GM21528 (cell line): ENCODE measurements at regions not wholly inside any gene's neighbourhood (a gene's known extent, or its start where the extent isn't known, plus 50 kb on each side); places are given as distances from the start of the nearest gene placed in this dataset.

Experiments
- ATAC-seq: cut with Tn5 transposase; IDR thresholded peaks from one replicate; pipeline ENCODE4 v1.9.1; 2021; ENCODE audit warnings: mild to moderate bottlenecking, moderate library complexity; ENCODE audit not compliant: unreplicated experiment, low FRiP score

GRCh38 chr6:121809211-121809610 is 373.8 kb downstream of the GJA1 start:
- ATAC-seq = no peak

GRCh38 chr6:121810158-121811032 is 374.9 kb downstream of the GJA1 start:
- no peak for ATAC-seq

GRCh38 chr6:121811106-121811505 is 375.7 kb downstream of the GJA1 start:
- ATAC-seq = no peak

GRCh38 chr6:121816361-121816760 is 380.9 kb downstream of the GJA1 start:
- no peak for ATAC-seq

GRCh38 chr6:121816906-121817540 is 381.6 kb downstream of the GJA1 start:
- no peak for ATAC-seq

GRCh38 chr6:121823437-121823851 is 388.0 kb downstream of the GJA1 start:
- ATAC-seq = no peak

- ATAC-seq = no peak
These were observed 390.8 kb downstream of the GJA1 start for GRCh38 chr6:121826156-121826810.

GRCh38 chr6:121828146-121828886 is 392.9 kb downstream of the GJA1 start:
- ATAC-seq = no peak

- no peak for ATAC-seq
These were observed 395.3 kb downstream of the GJA1 start for GRCh38 chr6:121830736-121831135.

GRCh38 chr6:121835662-121836061 is 400.2 kb downstream of the GJA1 start:
- no peak for ATAC-seq

GRCh38 chr6:121837545-121838229 is 402.2 kb downstream of the GJA1 start:
- no peak for ATAC-seq

GRCh38 chr6:121838842-121839241 is 403.4 kb downstream of the GJA1 start:
- no peak for ATAC-seq

GRCh38 chr6:121839896-121840295 is 404.4 kb downstream of the GJA1 start:
- ATAC-seq = no peak

- no peak for ATAC-seq
These were observed 409.5 kb downstream of the GJA1 start for GRCh38 chr6:121844898-121845297.

GRCh38 chr6:121847806-121848522 is 412.5 kb downstream of the GJA1 start:
- no peak for ATAC-seq

GRCh38 chr6:121848523-121849255 is 413.2 kb downstream of the GJA1 start:
- no peak for ATAC-seq

GRCh38 chr6:121849477-121849876 is 414.0 kb downstream of the GJA1 start:
- peak; percentile 92 for ATAC-seq

GRCh38 chr6:121851056-121851455 is 415.6 kb downstream of the GJA1 start:
- ATAC-seq = no peak

GRCh38 chr6:121853686-121854085 is 418.2 kb downstream of the GJA1 start:
- ATAC-seq = no peak
